GM20431 (cell line): ENCODE measurements at regions not wholly inside any gene's neighbourhood (a gene's known extent, or its start where the extent isn't known, plus 50 kb on each side); places are given as distances from the start of the nearest gene placed in this dataset.

Experiments
- in situ Hi-C: fragments of 300-500 bp; cut with MseI, MboI; formaldehyde crosslinking; loops from one replicate; pipeline ENCODE4 v1.15.0; 2020; ENCODE audit warnings: low sequenced_read_pairs; ENCODE audit not compliant: unreplicated experiment

- in situ Hi-C loops = no loop called here
Measured at GRCh38 chr10:110373059-110373458, 68.3 kb upstream of the SMNDC1 start.

GRCh38 chr10:110373857-110374654, 69.3 kb upstream of the SMNDC1 start:
- in situ Hi-C loops = no loop called here

GRCh38 chr10:110375121-110375520, 70.4 kb upstream of the SMNDC1 start:
- in situ Hi-C loops = no loop called here

- in situ Hi-C loops = no loop called here
Measured at GRCh38 chr10:110376021-110376766, 71.5 kb upstream of the SMNDC1 start.

GRCh38 chr10:110376767-110377160, 72.0 kb upstream of the SMNDC1 start:
- in situ Hi-C loops = no loop called here

- in situ Hi-C loops = no loop called here
Measured at GRCh38 chr10:110378006-110378405, 73.3 kb upstream of the SMNDC1 start.

GRCh38 chr10:110378533-110379108, 73.9 kb upstream of the SMNDC1 start:
- in situ Hi-C loops = no loop called here

GRCh38 chr10:110379831-110380230, 75.1 kb upstream of the SMNDC1 start:
- in situ Hi-C loops = no loop called here

- in situ Hi-C loops = no loop called here
Measured at GRCh38 chr10:110380293-110380692, 75.6 kb upstream of the SMNDC1 start.

- in situ Hi-C loops = no loop called here
Measured at GRCh38 chr10:110382695-110383094, 78.0 kb upstream of the SMNDC1 start.

- in situ Hi-C loops = no loop called here
Measured at GRCh38 chr10:110387617-110387982, 82.9 kb upstream of the SMNDC1 start.

GRCh38 chr10:110387983-110388686, 83.4 kb upstream of the SMNDC1 start:
- in situ Hi-C loops = no loop called here

- in situ Hi-C loops = no loop called here
Measured at GRCh38 chr10:110388687-110389052, 84.0 kb upstream of the SMNDC1 start.

- in situ Hi-C loops = no loop called here
Measured at GRCh38 chr10:110389255-110389654, 84.5 kb upstream of the SMNDC1 start.

- in situ Hi-C loops = no loop called here
Measured at GRCh38 chr10:110391541-110391940, 86.8 kb upstream of the SMNDC1 start.

GRCh38 chr10:110392121-110392520, 87.4 kb upstream of the SMNDC1 start:
- in situ Hi-C loops = no loop called here

GRCh38 chr10:110392868-110393740, 88.4 kb upstream of the SMNDC1 start:
- in situ Hi-C loops = no loop called here

GRCh38 chr10:110393866-110394265, 89.1 kb upstream of the SMNDC1 start:
- in situ Hi-C loops = no loop called here

GRCh38 chr10:110394296-110394695, 89.6 kb upstream of the SMNDC1 start:
- in situ Hi-C loops = no loop called here

GRCh38 chr10:110394898-110395297, 90.2 kb upstream of the SMNDC1 start:
- in situ Hi-C loops = no loop called here
